ENCODE measurements at regions not wholly inside any gene's neighbourhood (a gene's known extent, or its start where the extent isn't known, plus 50 kb on each side); places are given as distances from the start of the nearest gene placed in this dataset.

GRCh38 chr15:62719316-62719715 lies 323.2 kb upstream of the TPM1 start:
- TF ChIP-seq EZH2 (IDR thresholded peaks at IDR 0.05; ENCODE audit: borderline replicate concordance), result no peak
- TF ChIP-seq CTCF (IDR thresholded peaks at IDR 0.05; ENCODE audit: poor library complexity), result no peak
- no peak for TF ChIP-seq EZH2phosphoT487 (IDR thresholded peaks at IDR 0.05; ENCODE audit: low read depth, severe bottlenecking, unreplicated experiment)
